AG08395 (cell line): ENCODE measurements at regions not wholly inside any gene's neighbourhood (a gene's known extent, or its start where the extent isn't known, plus 50 kb on each side); places are given as distances from the start of the nearest gene placed in this dataset.
"Not testable (repeated sequence)": the region's sequence is repeated elsewhere in the genome, so short reads cannot be mapped to it uniquely, and the experiment has no call there.

Experiments used
- DNase-seq: peaks from one replicate; pipeline ENCODE4 v3.0.0; 2012; ENCODE audit warnings: mixed read lengths, low spot score

GRCh38 chr4:160685729-160686128 lies 1478.1 kb downstream of the FSTL5 start:
- DNase-seq: no peak

- DNase-seq: no peak
Measured at GRCh38 chr4:160701671-160702070, 1462.1 kb downstream of the FSTL5 start.

GRCh38 chr4:160709026-160709425 lies 1454.8 kb downstream of the FSTL5 start:
- no peak for DNase-seq

- DNase-seq: no peak
Measured at GRCh38 chr4:160709546-160709945, 1454.3 kb downstream of the FSTL5 start.

- DNase-seq: no peak
Measured at GRCh38 chr4:160716551-160716950, 1447.2 kb downstream of the FSTL5 start.

GRCh38 chr4:160717848-160718247 lies 1446.0 kb downstream of the FSTL5 start:
- DNase-seq: no peak

- no peak for DNase-seq
Measured at GRCh38 chr4:160724063-160724462, 1439.7 kb downstream of the FSTL5 start.

- DNase-seq: no peak
Measured at GRCh38 chr4:160745126-160745525, 1418.7 kb downstream of the FSTL5 start.

GRCh38 chr4:160746585-160746984 lies 1417.2 kb downstream of the FSTL5 start:
- not testable (repeated sequence) for DNase-seq

- no peak for DNase-seq
Measured at GRCh38 chr4:160772668-160773067, 1391.1 kb downstream of the FSTL5 start.

- DNase-seq: no peak
Measured at GRCh38 chr4:160795216-160795615, 1368.6 kb downstream of the FSTL5 start.

- no peak for DNase-seq
Measured at GRCh38 chr4:160808174-160808573, 1355.6 kb downstream of the FSTL5 start.

- DNase-seq: no peak
Measured at GRCh38 chr4:160809576-160809975, 1354.2 kb downstream of the FSTL5 start.

- no peak for DNase-seq
Measured at GRCh38 chr4:160810424-160810823, 1353.4 kb downstream of the FSTL5 start.

GRCh38 chr4:160810941-160811340 lies 1352.9 kb downstream of the FSTL5 start:
- DNase-seq: no peak

- no peak for DNase-seq
Measured at GRCh38 chr4:160811956-160812355, 1351.8 kb downstream of the FSTL5 start.

GRCh38 chr4:160814726-160815125 lies 1349.1 kb downstream of the FSTL5 start:
- DNase-seq: no peak

GRCh38 chr4:160818571-160818970 lies 1345.2 kb downstream of the FSTL5 start:
- no peak for DNase-seq

- DNase-seq: no peak
Measured at GRCh38 chr4:160819791-160820190, 1344.0 kb downstream of the FSTL5 start.

GRCh38 chr4:160824481-160824880 lies 1339.3 kb downstream of the FSTL5 start:
- no peak for DNase-seq

GRCh38 chr4:160825644-160826338 lies 1338.0 kb downstream of the FSTL5 start:
- DNase-seq: no peak

- no peak for DNase-seq
Measured at GRCh38 chr4:160826339-160826679, 1337.5 kb downstream of the FSTL5 start.

- no peak for DNase-seq
Measured at GRCh38 chr4:160831165-160831922, 1332.5 kb downstream of the FSTL5 start.

- no peak for DNase-seq
Measured at GRCh38 chr4:160835789-160836188, 1328.0 kb downstream of the FSTL5 start.
